ENCODE measurements at regions not wholly inside any gene's neighbourhood (a gene's known extent, or its start where the extent isn't known, plus 50 kb on each side); places are given as distances from the start of the nearest gene placed in this dataset.
"Not testable (repeated sequence)": the region's sequence is repeated elsewhere in the genome, so short reads cannot be mapped to it uniquely, and the experiment has no call there.

GRCh38 chrX:129097668-129098067 is 425.6 kb downstream of the SMARCA1 start:
- intact Hi-C loops (cut with DNase I) = no loop called here
- ATAC-seq (no peak), DNase-seq (ENCODE audit: low spot score) (no peak)

DNA sequence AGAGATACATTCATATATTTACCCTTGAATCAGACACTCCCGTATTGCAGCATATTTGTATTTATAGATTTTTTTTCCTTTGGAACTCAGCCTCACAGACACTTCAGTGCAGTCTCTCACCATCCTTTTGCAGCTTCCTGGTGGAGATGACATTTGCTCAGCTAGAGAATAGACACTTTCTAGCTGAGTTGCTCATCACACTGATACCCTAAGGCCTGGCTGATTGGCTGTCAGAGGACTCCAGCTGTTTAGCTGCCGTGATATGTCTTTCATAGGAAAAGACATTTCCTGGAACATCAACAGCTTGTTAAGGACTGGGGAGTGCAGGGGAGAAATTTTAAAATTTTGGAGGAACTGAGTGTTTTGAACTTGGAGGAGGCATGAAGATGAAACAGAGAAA is 429.6 kb downstream of the SMARCA1 start:
- DNase-seq (ENCODE audit: low spot score) (no peak), ATAC-seq (no peak)
- intact Hi-C loops (cut with DNase I) = no loop called here

GRCh38 chrX:129092757-129093156 is 430.5 kb downstream of the SMARCA1 start:
- no peak for DNase-seq (ENCODE audit: low spot score)
- no peak for ATAC-seq
- intact Hi-C loops (cut with DNase I) = no loop called here

GRCh38 chrX:129092242-129092641 is 431.0 kb downstream of the SMARCA1 start:
- intact Hi-C loops (cut with DNase I) = no loop called here
- ATAC-seq (no peak), DNase-seq (ENCODE audit: low spot score) (no peak)

DNA sequence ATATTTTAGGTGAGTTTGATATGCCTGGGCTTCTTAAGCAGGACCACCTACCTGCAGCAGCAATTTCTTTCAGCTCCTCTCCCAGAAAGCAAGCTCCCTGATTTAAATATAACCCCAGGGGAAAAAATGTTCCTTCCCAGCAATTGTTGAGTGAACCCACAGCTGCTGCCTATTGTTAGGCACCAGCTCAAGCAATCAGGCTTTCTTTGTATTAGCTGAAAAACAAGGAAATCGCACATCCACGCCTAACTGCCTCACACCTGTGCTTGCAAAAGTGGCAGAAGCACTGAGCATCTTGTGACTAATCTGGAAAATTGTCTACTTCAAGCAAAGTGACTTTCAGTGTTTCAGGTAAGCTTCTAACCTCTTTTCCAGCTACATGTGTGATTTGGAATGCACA is 432.2 kb downstream of the SMARCA1 start:
- intact Hi-C loops (cut with DNase I) = no loop called here
- no peak for ATAC-seq
- DNase-seq (ENCODE audit: low spot score) = no peak

DNA sequence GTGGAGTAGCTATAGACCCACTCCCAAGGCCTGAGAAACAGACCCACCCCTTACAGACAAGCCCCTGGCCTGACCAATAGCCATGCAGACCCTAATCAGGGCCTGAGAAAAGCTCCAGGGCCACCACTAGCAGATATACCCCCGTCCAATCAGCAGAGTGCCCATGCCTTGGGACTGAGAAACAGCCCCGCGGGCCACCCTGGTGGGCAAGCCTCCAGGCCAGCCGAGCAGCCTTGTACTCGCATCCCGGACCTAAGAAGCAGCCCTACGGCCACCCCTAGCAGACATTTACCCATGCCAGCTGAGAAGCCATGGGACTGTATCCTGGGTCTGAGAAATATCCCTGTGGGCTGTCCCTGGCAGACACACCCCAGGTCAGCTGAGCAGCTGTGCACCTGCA is 436.5 kb downstream of the SMARCA1 start:
- intact Hi-C loops (cut with DNase I) = no loop called here
- ATAC-seq = no peak
- no peak for DNase-seq (ENCODE audit: low spot score)

DNA sequence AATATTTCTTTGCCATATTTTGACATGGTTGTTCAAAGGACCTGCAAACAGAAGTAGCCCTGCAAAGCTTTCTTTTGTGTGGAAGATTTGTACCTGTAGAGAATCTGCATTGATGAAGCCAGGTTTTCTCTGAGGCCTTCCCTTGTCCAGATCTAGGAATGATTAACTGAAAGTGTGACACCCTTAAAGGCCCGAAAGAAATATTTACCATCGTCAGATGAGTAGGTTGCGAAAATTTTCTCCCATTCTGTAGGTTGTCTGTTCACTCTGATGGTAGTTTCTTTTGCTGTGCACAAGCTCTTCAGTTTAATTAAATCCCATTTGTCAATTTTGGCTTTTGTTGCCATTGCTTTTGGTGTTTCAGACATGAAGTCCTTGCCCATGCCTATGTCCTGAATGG is 439.0 kb downstream of the SMARCA1 start:
- intact Hi-C loops (cut with DNase I); DNase-seq (ENCODE audit: low spot score): not testable (repeated sequence)

DNA sequence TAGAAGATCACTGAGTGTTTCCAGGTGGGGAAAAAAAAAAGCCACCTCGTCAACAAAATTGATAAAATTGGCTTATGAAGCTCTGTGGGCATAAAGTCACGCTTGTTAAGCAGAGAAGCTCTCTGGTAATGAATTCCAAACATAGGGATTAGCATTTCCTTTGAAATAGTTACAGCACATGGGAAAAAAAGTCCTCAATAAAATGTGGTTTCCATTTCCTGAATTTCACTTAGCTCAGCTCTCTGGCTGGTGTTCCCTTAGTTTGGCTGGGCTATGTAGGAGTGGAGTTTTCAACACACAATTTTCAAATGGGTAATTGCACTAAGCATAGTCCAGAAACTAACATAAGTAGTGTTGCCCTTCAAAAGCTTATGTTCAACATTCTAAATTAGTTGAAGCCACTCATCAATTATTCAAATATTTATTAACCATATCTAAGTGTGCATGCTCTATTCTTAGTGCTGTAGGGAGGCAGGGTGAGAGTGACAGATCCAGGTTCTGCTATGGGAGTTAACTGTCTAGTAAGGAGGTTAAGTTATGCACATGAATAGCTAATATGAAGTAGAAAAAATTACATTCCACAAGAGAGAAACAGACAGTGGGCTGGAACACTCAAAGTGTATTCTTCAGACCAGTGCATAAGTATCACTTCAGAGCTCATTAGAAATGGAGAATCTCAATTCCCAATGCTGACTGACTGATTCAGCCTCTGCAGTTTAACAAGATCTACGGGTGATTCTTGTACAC is 445.7 kb downstream of the SMARCA1 start:
- ATAC-seq = no peak
- intact Hi-C loops (cut with DNase I) = no loop called here
- no peak for DNase-seq (ENCODE audit: low spot score)

More for the DNA sequence above, 439.0 kb downstream of the SMARCA1 start:
- ATAC-seq = not testable (repeated sequence)

- intact Hi-C loops (cut with DNase I) = no loop called here
- no peak for ATAC-seq
- no peak for DNase-seq (ENCODE audit: low spot score)
These were observed 451.9 kb downstream of the SMARCA1 start for GRCh38 chrX:129071390-129071789.

GRCh38 chrX:129065895-129066294 is 457.4 kb downstream of the SMARCA1 start:
- intact Hi-C loops (cut with DNase I) = no loop called here
- DNase-seq (ENCODE audit: low spot score) (no peak), ATAC-seq (no peak)

DNA sequence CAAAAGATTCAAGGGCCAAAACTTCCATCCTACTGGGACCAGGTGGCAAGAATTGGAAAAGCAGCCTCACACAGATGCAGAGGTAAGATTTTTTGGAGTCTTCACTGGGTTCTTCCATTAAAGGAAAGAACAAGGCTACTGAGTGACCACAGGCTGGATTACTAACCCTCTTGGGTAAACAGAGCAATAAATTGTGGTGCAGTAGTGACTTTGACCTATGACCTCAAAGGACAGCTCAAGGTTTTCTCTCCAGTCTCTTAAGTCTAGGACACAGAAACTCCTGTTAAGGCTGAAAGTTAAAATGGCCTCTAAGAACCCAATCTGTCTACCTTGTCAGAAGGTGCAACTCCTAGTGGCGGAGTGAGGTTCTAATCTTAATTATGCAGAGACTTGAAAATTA is 464.9 kb downstream of the SMARCA1 start:
- DNase-seq (ENCODE audit: low spot score) = no peak
- no peak for ATAC-seq
- intact Hi-C loops (cut with DNase I) = no loop called here

GRCh38 chrX:129043138-129043537 is 480.2 kb downstream of the SMARCA1 start:
- ATAC-seq = no peak
- intact Hi-C loops (cut with DNase I) = no loop called here
- DNase-seq (ENCODE audit: low spot score) = no peak

DNA sequence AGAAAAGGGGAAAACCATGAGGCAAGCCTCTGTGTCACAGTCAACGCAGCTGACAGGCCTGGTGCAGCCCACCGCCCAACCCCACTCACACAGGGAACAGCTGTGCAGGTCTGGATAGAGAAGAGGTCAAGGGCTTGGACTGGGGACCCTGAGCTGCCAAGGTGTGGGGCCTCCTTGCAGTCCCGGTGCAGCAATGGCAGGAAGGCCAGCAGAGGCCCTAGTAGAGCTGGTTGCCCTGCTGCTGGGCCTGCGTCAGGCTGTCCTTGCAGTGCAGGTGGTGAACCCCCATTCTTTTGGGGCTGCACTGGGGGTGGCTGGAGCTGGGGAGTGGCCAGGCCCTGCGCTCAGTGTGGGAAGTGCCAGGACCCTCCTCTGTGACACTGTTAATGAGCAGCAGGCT is 482.0 kb downstream of the SMARCA1 start:
- ATAC-seq = no peak
- no peak for DNase-seq (ENCODE audit: low spot score)
- intact Hi-C loops (cut with DNase I) = no loop called here

- ATAC-seq = no peak
- no peak for DNase-seq (ENCODE audit: low spot score)
- intact Hi-C loops (cut with DNase I) = no loop called here
These were observed 483.2 kb downstream of the SMARCA1 start for GRCh38 chrX:129040124-129040523.

- intact Hi-C loops (cut with DNase I) = no loop called here
- ATAC-seq (no peak), DNase-seq (ENCODE audit: low spot score) (no peak)
These were observed 484.1 kb downstream of the SMARCA1 start for GRCh38 chrX:129039176-129039575.

GRCh38 chrX:129037389-129037788 is 485.9 kb downstream of the SMARCA1 start:
- DNase-seq (ENCODE audit: low spot score) (no peak), ATAC-seq (no peak)
- intact Hi-C loops (cut with DNase I) = no loop called here

DNA sequence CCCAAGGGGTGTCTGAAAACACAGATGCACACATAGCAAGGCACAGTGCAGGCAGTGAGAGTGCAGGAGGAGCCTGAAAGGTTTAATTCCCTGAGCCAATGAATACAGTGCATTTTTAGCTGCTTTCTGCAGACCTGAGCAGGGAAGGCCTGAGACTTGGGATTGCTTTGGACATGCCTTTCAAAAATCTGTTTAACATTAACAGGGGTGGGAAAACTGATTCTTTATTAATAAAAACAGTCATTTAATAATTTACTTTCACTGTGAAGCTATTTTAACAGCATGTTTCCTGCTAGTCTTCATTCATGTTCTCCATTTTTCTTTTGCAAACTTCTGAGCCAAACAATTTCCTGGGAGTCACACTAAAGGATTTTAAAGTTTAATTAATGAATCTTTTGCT is 488.1 kb downstream of the SMARCA1 start:
- DNase-seq (ENCODE audit: low spot score) (no peak), ATAC-seq (no peak)
- intact Hi-C loops (cut with DNase I) = no loop called here

DNA sequence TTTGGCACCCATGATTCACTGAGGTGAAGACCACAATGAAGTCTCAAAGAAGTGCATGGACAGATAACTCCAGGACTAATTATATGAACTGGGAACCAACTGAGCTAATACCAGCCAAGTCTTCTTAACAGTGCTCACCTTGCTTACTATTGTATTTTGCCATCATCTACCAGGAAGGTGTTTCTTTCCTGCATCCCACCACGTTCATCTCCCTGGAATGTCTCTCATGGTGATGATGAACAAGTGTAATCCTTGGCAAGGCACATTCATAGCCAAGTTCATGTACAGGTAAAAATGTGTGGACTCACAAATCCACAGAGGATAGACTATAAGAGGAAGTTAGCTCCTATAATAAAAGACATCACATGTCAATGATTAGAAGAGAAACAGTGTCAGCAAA is 489.1 kb downstream of the SMARCA1 start:
- intact Hi-C loops (cut with DNase I) = no loop called here
- ATAC-seq (no peak), DNase-seq (ENCODE audit: low spot score) (no peak)

DNA sequence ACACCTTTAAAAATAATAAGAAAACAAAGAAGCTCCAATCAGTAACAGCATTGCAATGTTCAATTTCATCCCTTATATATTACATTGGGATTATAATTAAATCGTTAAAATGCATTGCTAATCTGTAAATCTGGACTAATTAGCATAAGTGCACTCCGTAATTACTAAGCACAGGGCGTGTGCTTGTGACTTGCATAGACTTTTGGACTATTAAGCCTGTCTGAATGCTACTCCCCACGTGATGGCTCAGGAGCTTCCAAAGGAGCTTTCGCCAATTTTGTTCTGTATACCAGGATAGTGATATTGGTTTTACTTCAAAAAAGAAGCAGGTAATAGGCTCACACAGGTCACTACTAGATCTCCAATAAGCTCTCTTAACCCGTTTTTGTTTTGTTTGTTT is 497.1 kb downstream of the SMARCA1 start:
- DNase-seq (ENCODE audit: low spot score) (no peak), ATAC-seq (no peak)
- intact Hi-C loops (cut with DNase I) = no loop called here

GRCh38 chrX:129025376-129025775 is 497.9 kb downstream of the SMARCA1 start:
- DNase-seq (ENCODE audit: low spot score) = no peak
- intact Hi-C loops (cut with DNase I) = no loop called here
- ATAC-seq = no peak

DNA sequence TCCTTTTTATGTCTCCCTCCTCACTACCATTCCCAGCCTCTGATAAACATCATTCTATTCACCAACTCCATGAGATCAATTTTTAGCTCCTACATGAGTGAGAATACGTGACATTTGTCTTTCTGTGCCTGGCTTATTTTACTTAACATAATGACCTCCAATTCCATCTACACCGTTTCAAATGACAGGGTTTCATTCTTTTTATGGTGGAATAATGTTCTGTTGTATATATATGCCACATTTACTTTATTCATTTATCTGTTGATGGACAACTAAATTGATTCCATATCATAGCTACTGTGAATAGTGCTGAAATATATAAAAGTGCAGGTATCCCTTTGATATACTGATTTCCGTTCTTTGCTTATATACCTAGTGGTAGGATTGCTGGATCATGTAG is 503.9 kb downstream of the SMARCA1 start:
- no peak for DNase-seq (ENCODE audit: low spot score)
- ATAC-seq = no peak
- intact Hi-C loops (cut with DNase I) = no loop called here
